DOHH2 (cell line): ENCODE measurements at regions not wholly inside any gene's neighbourhood (a gene's known extent, or its start where the extent isn't known, plus 50 kb on each side); places are given as distances from the start of the nearest gene placed in this dataset.

Experiments
- H3F3A ChIP-seq: fragments of 200-600 bp; sonication (generic), shearing (Covaris generic); 2 replicates; pipeline ENCODE4 v1.6.0; 2016; ENCODE audit warnings: antibody characterized with exemption, mild to moderate bottlenecking; ENCODE audit not compliant: control insufficient read depth, insufficient read depth
- H3K27ac ChIP-seq: fragments of 200-600 bp; sonication (generic); 2 replicates; pipeline ENCODE4 v1.5.1; 2014; ENCODE audit warnings: low read depth, mild to moderate bottlenecking, low read length, moderate library complexity
- H3K27me3 ChIP-seq: fragments of 200-600 bp; sonication (generic); 2 replicates; pipeline ENCODE4 v1.6.1; 2014; ENCODE audit warnings: mild to moderate bottlenecking, low read length, mixed read lengths; ENCODE audit not compliant: control insufficient read depth
- H3K36me3 ChIP-seq: fragments of 200-600 bp; sonication (generic); 2 replicates; pipeline ENCODE4 v1.6.1; 2014; ENCODE audit warnings: mild to moderate bottlenecking, low read length, moderate library complexity, mixed read lengths; ENCODE audit not compliant: control insufficient read depth
- H3K4me1 ChIP-seq: fragments of 200-600 bp; sonication (generic); 2 replicates; pipeline ENCODE4 v1.6.1; 2014; ENCODE audit warnings: mild to moderate bottlenecking, low read length, mixed read lengths; ENCODE audit not compliant: control insufficient read depth
- H3K4me2 ChIP-seq: fragments of 200-600 bp; sonication (generic); 2 replicates; pipeline ENCODE4 v1.6.0; 2014; ENCODE audit warnings: mild to moderate bottlenecking, low read length, moderate library complexity
- H3K4me3 ChIP-seq: fragments of 200-600 bp; sonication (generic); 2 replicates; pipeline ENCODE4 v1.5.1; 2014; ENCODE audit warnings: mild to moderate bottlenecking, low read length, mixed read lengths
- H3K79me2 ChIP-seq: fragments of 200-600 bp; sonication (generic); 2 replicates; pipeline ENCODE4 v1.6.1; 2014; ENCODE audit warnings: mild to moderate bottlenecking, low read length, mixed read lengths; ENCODE audit not compliant: control insufficient read depth
- H3K9me2 ChIP-seq: fragments of 200-600 bp; sonication (generic); replicated peaks from 2 replicates; pipeline ENCODE4 v1.6.1; 2014; ENCODE audit warnings: mild to moderate bottlenecking, low read length, mixed read lengths; ENCODE audit not compliant: control insufficient read depth
- H3K9me3 ChIP-seq: fragments of 200-600 bp; sonication (generic); 2 replicates; pipeline ENCODE4 v1.6.1; 2014; ENCODE audit warnings: antibody characterized with exemption, low read length, mixed read lengths; ENCODE audit not compliant: control insufficient read depth, insufficient read depth
- H4K20me1 ChIP-seq: fragments of 200-600 bp; sonication (generic); 2 replicates; pipeline ENCODE4 v1.6.0; 2014; ENCODE audit warnings: low read depth, mild to moderate bottlenecking, antibody characterized with exemption, low read length, moderate library complexity; ENCODE audit not compliant: control insufficient read depth, insufficient read depth
- EZH2phosphoT487 ChIP-seq: fragments of 200-600 bp; sonication (generic); IDR thresholded peaks from 2 replicates; pipeline ENCODE4 v1.6.1; 2017; ENCODE audit warnings: borderline replicate concordance, mild to moderate bottlenecking, antibody characterized with exemption, low read length, moderate library complexity, mixed read lengths
- TF ChIP-seq, protein P1 (sequence below): fragments of 200-600 bp; sonication (generic); IDR thresholded peaks from one replicate; pipeline ENCODE4 v1.5.1; 2014; ENCODE audit warnings: antibody characterized with exemption, mild to moderate bottlenecking, low read depth, low read length; ENCODE audit not compliant: poor library complexity, severe bottlenecking

DNA sequence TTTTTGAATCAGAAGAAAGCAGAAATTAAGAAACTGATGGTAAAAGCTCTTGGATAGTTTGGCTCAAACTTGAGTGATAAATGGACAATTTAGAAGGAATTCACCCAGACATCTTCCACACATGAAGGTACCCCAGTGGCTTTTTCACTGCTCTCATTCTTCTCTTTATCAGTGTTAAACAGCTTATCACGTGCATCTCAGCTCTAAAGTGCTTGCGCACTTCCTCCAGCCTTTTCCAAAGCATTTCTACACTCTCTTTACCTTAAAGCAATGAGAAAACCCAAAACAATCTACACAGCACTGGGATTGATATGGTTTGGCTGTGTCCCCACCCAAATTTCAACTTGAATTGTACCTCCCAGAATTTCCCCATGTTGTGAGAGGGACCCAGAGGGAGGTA, 509.1 kb upstream of the FAT1 start:
- TF ChIP-seq, protein P1, sequence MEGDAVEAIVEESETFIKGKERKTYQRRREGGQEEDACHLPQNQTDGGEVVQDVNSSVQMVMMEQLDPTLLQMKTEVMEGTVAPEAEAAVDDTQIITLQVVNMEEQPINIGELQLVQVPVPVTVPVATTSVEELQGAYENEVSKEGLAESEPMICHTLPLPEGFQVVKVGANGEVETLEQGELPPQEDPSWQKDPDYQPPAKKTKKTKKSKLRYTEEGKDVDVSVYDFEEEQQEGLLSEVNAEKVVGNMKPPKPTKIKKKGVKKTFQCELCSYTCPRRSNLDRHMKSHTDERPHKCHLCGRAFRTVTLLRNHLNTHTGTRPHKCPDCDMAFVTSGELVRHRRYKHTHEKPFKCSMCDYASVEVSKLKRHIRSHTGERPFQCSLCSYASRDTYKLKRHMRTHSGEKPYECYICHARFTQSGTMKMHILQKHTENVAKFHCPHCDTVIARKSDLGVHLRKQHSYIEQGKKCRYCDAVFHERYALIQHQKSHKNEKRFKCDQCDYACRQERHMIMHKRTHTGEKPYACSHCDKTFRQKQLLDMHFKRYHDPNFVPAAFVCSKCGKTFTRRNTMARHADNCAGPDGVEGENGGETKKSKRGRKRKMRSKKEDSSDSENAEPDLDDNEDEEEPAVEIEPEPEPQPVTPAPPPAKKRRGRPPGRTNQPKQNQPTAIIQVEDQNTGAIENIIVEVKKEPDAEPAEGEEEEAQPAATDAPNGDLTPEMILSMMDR, result no peak
- TF ChIP-seq EZH2phosphoT487, result no peak
- no peaks in the 10 kb centered on the region for H4K20me1 ChIP-seq
- H3K79me2 ChIP-seq, result no peaks in the 10 kb centered on the region
- H3K4me1 ChIP-seq, result no peaks in the 10 kb centered on the region
- H3K9me3 ChIP-seq, result no peaks in the 10 kb centered on the region
- no peaks in the 10 kb centered on the region for H3K27me3 ChIP-seq
- no peak overlapping the region for H3K27ac ChIP-seq
- H3F3A ChIP-seq, result no peaks in the 10 kb centered on the region
- H3K4me2 ChIP-seq, result no peak overlapping the region
- H3K9me2 ChIP-seq, result no peaks in the 10 kb centered on the region
- no peaks in the 10 kb centered on the region for H3K36me3 ChIP-seq
- H3K4me3 ChIP-seq, result no peak overlapping the region

DNA sequence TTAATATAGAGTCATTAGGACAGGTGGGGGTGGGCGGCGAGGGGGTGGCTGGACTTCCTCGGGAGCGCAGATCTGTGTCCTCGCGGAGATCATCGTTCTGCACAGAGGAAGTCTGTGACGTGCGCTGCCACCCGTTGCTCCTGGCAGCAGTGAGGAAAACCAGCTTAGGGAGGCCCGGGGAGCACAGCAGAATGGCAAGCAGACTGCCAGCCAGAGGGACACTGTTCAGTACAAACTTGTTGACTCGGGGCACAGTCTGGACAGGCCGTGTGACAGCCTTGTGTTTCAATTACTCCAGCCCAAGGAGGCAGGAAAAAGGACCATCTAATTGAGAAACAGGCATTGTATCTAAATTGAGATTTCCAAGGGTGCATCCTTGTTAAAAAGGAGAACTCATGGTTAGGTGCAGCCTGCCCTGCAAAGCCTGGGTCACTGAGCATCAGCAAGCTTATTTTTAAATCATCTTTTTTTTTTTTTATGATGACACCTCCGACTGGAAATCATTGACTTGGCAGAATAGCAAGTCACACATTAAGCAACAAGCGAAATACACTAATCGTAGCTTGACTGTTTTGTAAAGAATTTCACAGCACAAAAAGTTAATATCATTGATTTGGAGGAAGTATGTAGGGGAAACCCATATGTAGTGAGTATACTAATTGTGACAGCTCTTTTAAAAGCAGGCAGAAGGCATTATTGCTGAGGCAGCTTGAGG, 512.0 kb upstream of the FAT1 start:
- Histone ChIP-seq H4K20me1 (no peaks in the 10 kb centered on the region), H3K27me3 (no peaks in the 10 kb centered on the region), H3K4me2 (no peak overlapping the region), H3K9me2 (no peaks in the 10 kb centered on the region), H3K27ac (no peak overlapping the region), H3K4me3 (no peak overlapping the region), H3K9me3 (no peaks in the 10 kb centered on the region), H3K36me3 (no peaks in the 10 kb centered on the region), H3F3A (no peaks in the 10 kb centered on the region), H3K4me1 (no peaks in the 10 kb centered on the region), H3K79me2 (no peaks in the 10 kb centered on the region)
- no peak for TF ChIP-seq EZH2phosphoT487
- TF ChIP-seq, protein P1, result no peak

DNA sequence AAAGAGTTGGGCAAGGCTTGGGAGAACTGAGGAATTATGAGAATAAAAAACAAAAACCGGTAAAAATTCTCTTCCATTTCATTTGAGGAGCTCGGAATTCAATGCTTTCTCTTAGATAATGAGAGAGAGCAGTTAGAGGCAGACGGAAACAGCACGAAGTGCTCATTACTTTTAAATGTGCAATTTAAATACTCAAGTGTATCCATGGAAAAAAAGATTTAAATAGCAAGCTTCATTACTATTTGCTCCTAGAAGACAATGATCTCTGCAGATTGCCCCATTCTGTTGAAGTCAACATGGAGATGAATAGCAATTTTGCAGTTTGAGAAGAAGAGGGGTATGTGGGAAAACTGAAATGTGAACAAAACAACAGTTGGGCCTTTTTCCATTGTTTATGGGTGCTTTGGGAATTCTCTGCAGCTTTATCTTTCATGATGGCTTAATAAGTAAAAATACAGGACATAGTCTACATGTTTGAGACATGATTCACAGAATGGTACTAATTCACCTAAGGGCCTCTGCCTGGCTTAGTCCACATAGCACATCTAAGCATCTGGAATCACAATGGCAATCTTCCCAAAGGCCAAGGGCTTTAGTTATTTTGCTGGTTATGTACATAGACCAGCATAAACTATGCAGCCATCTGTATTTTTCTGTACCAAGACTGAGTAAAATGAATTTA, 512.7 kb upstream of the FAT1 start:
- no peak overlapping the region for H3K4me3 ChIP-seq
- TF ChIP-seq EZH2phosphoT487, result no peak
- TF ChIP-seq, protein P1, result no peak
- H3F3A ChIP-seq, result no peaks in the 10 kb centered on the region
- H3K9me2 ChIP-seq, result no peaks in the 10 kb centered on the region
- H3K9me3 ChIP-seq, result no peaks in the 10 kb centered on the region
- no peak overlapping the region for H3K27ac ChIP-seq
- H4K20me1 ChIP-seq, result no peaks in the 10 kb centered on the region
- no peaks in the 10 kb centered on the region for H3K79me2 ChIP-seq
- no peak overlapping the region for H3K4me2 ChIP-seq
- H3K36me3 ChIP-seq, result no peaks in the 10 kb centered on the region
- H3K4me1 ChIP-seq, result no peaks in the 10 kb centered on the region
- H3K27me3 ChIP-seq, result no peaks in the 10 kb centered on the region
